ENCODE measurements at regions not wholly inside any gene's neighbourhood (a gene's known extent, or its start where the extent isn't known, plus 50 kb on each side); places are given as distances from the start of the nearest gene placed in this dataset.

DNA sequence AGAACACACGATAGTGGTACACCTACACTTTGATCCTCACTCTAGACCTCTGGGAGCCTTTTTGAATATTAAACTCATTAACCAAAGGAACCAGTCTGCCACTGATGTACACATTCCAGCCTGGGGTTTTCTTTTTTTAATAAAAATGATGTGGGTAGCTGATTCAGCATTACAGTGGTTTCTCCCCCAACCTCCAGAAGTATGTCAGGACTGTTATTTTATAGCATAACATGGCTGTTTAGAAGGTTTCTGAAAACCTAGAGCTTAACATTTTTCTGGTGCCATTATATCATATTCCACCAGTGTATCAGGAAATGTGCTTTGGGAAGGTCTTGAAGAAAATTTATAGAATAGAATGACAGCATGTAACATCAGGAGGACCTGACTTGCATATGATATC is 540.9 kb upstream of the WWC1 start:
- TF ChIP-seq, protein P1, sequence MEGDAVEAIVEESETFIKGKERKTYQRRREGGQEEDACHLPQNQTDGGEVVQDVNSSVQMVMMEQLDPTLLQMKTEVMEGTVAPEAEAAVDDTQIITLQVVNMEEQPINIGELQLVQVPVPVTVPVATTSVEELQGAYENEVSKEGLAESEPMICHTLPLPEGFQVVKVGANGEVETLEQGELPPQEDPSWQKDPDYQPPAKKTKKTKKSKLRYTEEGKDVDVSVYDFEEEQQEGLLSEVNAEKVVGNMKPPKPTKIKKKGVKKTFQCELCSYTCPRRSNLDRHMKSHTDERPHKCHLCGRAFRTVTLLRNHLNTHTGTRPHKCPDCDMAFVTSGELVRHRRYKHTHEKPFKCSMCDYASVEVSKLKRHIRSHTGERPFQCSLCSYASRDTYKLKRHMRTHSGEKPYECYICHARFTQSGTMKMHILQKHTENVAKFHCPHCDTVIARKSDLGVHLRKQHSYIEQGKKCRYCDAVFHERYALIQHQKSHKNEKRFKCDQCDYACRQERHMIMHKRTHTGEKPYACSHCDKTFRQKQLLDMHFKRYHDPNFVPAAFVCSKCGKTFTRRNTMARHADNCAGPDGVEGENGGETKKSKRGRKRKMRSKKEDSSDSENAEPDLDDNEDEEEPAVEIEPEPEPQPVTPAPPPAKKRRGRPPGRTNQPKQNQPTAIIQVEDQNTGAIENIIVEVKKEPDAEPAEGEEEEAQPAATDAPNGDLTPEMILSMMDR (IDR thresholded peaks at IDR 0.05): no peak
- H3K27me3 Mint-ChIP-seq (ENCODE audit: low read depth in 2 of 2): no peaks in the 10 kb centered on the region
- H3K27ac ChIP-seq (ENCODE audit: low read length): no peak overlapping the region
- H3K27me3 ChIP-seq (ENCODE audit: control insufficient read depth, insufficient read depth, low read length): no peaks in the 10 kb centered on the region
- no peak overlapping the region for H3K27ac Mint-ChIP-seq
- no peaks in the 10 kb centered on the region for H3K4me1 ChIP-seq (ENCODE audit: control insufficient read depth, insufficient read depth, low read length)
- DNase-seq: no peak
- 90% methylated on average over 1 of the region's 1 CpG for WGBS (ENCODE audit: insufficient coverage)
- no peak overlapping the region for H3K4me3 Mint-ChIP-seq
- no peaks in the 10 kb centered on the region for H3K36me3 Mint-ChIP-seq
- no peaks in the 10 kb centered on the region for H3K36me3 ChIP-seq (ENCODE audit: control insufficient read depth, insufficient read depth, low read length)
- H3K4me1 Mint-ChIP-seq: no peaks in the 10 kb centered on the region
- H3K9me3 Mint-ChIP-seq: peaks cover 4 to 6% of the 10 kb centered on the region in 2 donors
- H3K4me3 ChIP-seq (ENCODE audit: low read length): no peak overlapping the region
- H3K9me3 ChIP-seq (ENCODE audit: control insufficient read depth, insufficient read depth, low read length): no peaks in the 10 kb centered on the region
- intact Hi-C loops (cut with micrococcal nuclease): no loop called here
- no peak for ATAC-seq

DNA sequence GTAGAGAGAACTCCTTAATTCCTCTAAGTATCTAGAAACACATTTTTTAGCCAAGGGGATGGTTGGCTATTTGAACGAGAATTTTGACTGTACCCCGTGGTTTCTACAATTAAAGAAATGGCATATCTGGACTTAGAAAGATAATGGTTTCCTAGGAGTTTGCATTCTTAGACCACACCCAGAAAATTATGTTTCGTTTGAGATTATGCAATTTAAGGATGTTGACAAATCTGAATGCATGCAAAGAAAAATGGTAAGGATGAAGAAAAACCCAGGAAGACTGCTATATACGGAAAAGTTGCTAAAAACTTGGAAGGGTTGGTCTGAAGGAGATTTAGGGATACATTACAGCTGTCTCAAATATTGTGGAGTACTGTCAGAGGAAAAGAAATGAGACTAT is 538.5 kb upstream of the WWC1 start:
- Mint-ChIP-seq H3K9me3 (peaks cover 0 to 4% of the 10 kb centered on the region in 2 donors), H3K27ac (no peak overlapping the region), H3K36me3 (no peaks in the 10 kb centered on the region), H3K27me3 (ENCODE audit: low read depth in 2 of 2) (no peaks in the 10 kb centered on the region), H3K4me3 (no peak overlapping the region), H3K4me1 (no peaks in the 10 kb centered on the region)
- no peaks in the 10 kb centered on the region for H3K9me3 ChIP-seq (ENCODE audit: control insufficient read depth, insufficient read depth, low read length)
- H3K36me3 ChIP-seq (ENCODE audit: control insufficient read depth, insufficient read depth, low read length): no peaks in the 10 kb centered on the region
- intact Hi-C loops (cut with micrococcal nuclease): no loop called here
- no peaks in the 10 kb centered on the region for H3K27me3 ChIP-seq (ENCODE audit: control insufficient read depth, insufficient read depth, low read length)
- no peaks in the 10 kb centered on the region for H3K4me1 ChIP-seq (ENCODE audit: control insufficient read depth, insufficient read depth, low read length)
- TF ChIP-seq, protein P1 (IDR thresholded peaks at IDR 0.05): no peak
- ATAC-seq (no peak), DNase-seq (no peak)
- H3K27ac ChIP-seq (ENCODE audit: low read length): no peak overlapping the region
- no peak overlapping the region for H3K4me3 ChIP-seq (ENCODE audit: low read length)
- 77% methylated on average over 4 of the region's 4 CpGs for WGBS (ENCODE audit: insufficient coverage)

DNA sequence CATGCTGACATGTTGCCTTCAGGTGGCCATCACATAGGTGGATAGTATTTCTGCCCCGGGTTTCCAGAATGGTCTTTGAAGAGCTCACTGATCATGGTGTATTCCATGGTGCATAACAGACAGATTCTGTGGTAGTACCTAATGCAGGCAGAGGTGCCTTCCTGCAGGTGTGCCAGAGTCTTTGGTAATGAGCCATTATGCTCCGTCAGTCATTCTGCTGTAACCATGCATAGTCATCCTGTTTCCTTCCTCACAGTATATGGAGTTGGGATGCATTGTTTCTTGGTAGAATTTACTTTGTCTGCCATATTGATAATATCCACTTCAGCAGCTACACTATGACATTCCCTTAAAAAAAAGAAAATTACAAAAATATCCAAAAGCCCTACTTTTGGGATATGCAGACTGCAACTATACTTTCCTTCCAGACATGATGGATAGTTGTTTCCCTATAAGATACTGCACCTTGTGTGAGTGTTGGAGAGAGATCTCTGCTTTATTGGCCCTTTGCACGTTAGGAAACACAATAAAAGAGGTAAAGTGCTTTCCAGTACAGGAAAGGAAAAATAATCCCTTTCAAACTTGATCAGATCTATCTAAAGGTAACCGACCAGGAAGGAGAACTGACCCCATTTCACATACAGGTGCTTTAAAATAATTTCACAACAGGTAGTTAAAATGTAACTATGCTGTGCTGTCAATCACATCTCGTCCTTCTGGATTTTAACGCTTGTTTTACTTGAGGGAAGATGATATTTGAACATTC is 537.5 kb upstream of the WWC1 start:
- H3K4me1 Mint-ChIP-seq: no peaks in the 10 kb centered on the region
- Histone ChIP-seq H3K4me3 (ENCODE audit: low read length) (no peak overlapping the region), H3K27ac (ENCODE audit: low read length) (no peak overlapping the region), H3K36me3 (ENCODE audit: control insufficient read depth, insufficient read depth, low read length) (no peaks in the 10 kb centered on the region), H3K4me1 (ENCODE audit: control insufficient read depth, insufficient read depth, low read length) (no peaks in the 10 kb centered on the region), H3K27me3 (ENCODE audit: control insufficient read depth, insufficient read depth, low read length) (no peaks in the 10 kb centered on the region), H3K9me3 (ENCODE audit: control insufficient read depth, insufficient read depth, low read length) (no peaks in the 10 kb centered on the region)
- 79% methylated on average over 6 of the region's 6 CpGs for WGBS (ENCODE audit: insufficient coverage)
- DNase-seq: no peak
- peaks cover 0 to 2% of the 10 kb centered on the region in 2 donors for H3K9me3 Mint-ChIP-seq
- H3K4me3 Mint-ChIP-seq: no peak overlapping the region
- ATAC-seq: no peak
- H3K27me3 Mint-ChIP-seq (ENCODE audit: low read depth in 2 of 2): no peaks in the 10 kb centered on the region
- intact Hi-C loops (cut with micrococcal nuclease): no loop called here
- TF ChIP-seq, protein P1 (IDR thresholded peaks at IDR 0.05): no peak
- no peaks in the 10 kb centered on the region for H3K36me3 Mint-ChIP-seq
- H3K27ac Mint-ChIP-seq: no peak overlapping the region

DNA sequence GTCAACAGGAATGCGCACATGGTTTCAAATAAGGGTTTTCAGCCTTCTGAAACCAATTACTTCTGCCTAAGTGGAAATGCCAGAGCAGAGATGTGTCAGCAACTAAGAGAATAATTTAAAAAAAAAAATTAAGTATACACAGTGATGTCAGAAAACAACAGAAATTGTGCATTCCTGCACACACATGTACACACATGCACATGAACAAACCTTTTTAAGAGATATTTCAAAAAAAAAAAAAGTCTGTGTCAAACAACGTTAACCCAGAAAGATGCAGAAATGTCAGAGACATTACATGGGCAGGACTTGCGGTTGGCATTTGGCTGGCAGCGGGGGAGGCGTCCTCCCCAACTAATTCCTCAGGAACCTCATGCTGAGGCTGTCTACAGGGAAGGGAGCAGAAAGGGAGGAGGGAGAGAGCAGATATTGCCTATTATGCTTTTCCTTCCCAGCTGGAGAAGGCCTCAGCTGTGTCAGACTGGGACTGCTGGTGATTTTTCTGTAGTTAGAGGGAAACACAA is 536.9 kb upstream of the WWC1 start:
- Mint-ChIP-seq H3K27ac (no peak overlapping the region), H3K9me3 (peaks cover 0 to 4% of the 10 kb centered on the region in 2 donors), H3K27me3 (ENCODE audit: low read depth in 2 of 2) (no peaks in the 10 kb centered on the region), H3K4me3 (no peak overlapping the region), H3K36me3 (no peaks in the 10 kb centered on the region), H3K4me1 (no peaks in the 10 kb centered on the region)
- Histone ChIP-seq H3K4me1 (ENCODE audit: control insufficient read depth, insufficient read depth, low read length) (no peaks in the 10 kb centered on the region), H3K27me3 (ENCODE audit: control insufficient read depth, insufficient read depth, low read length) (no peaks in the 10 kb centered on the region), H3K27ac (ENCODE audit: low read length) (no peak overlapping the region), H3K4me3 (ENCODE audit: low read length) (no peak overlapping the region), H3K36me3 (ENCODE audit: control insufficient read depth, insufficient read depth, low read length) (no peaks in the 10 kb centered on the region), H3K9me3 (ENCODE audit: control insufficient read depth, insufficient read depth, low read length) (no peaks in the 10 kb centered on the region)
- TF ChIP-seq, protein P1 (IDR thresholded peaks at IDR 0.05): no peak
- no peak for ATAC-seq
- 100% methylated on average over 5 of the region's 5 CpGs for WGBS (ENCODE audit: insufficient coverage)
- intact Hi-C loops (cut with micrococcal nuclease): no loop called here
- DNase-seq: no peak

Measured in natural killer cell (primary cell).